HFFc6 (cell line): ENCODE measurements at regions not wholly inside any gene's neighbourhood (a gene's known extent, or its start where the extent isn't known, plus 50 kb on each side); places are given as distances from the start of the nearest gene placed in this dataset.

Source experiments
- DNase-seq: peaks from one replicate; pipeline ENCODE4 v3.0.0-alpha.2; 2018
- H3K27ac Mint-ChIP-seq: 2 replicates; pipeline ENCODE4 v1.8.0; 2020; ENCODE audit warnings: mild to moderate bottlenecking, mixed read lengths
- H3K27me3 Mint-ChIP-seq: 2 replicates; pipeline ENCODE4 v1.8.0; 2021; ENCODE audit warnings: mild to moderate bottlenecking, moderate library complexity, mixed read lengths; ENCODE audit not compliant: insufficient read depth
- H3K36me3 Mint-ChIP-seq: 2 replicates; pipeline ENCODE4 v1.8.0; 2021; ENCODE audit warnings: low read depth, mixed read lengths
- H3K4me1 Mint-ChIP-seq: 2 replicates; pipeline ENCODE4 v1.8.0; 2020; ENCODE audit warnings: low read depth, mixed read lengths
- H3K4me3 Mint-ChIP-seq: 2 replicates; pipeline ENCODE4 v1.8.0; 2020; ENCODE audit warnings: mild to moderate bottlenecking, moderate library complexity, mixed read lengths
- H3K9me3 Mint-ChIP-seq: 2 replicates; pipeline ENCODE4 v1.8.0; 2020; ENCODE audit warnings: mild to moderate bottlenecking, mixed read lengths
- TF ChIP-seq, protein P1 (sequence below): fragments of 200-600 bp; sonication (generic); IDR thresholded peaks from 2 replicates; pipeline ENCODE4 v1.5.0; 2021; ENCODE audit warnings: antibody characterized with exemption, mild to moderate bottlenecking

GRCh38 chr16:26643519-26643918 lies 423.2 kb upstream of the C16orf82 start:
- H3K27me3 Mint-ChIP-seq: no peaks in the 10 kb centered on the region
- TF ChIP-seq, protein P1, sequence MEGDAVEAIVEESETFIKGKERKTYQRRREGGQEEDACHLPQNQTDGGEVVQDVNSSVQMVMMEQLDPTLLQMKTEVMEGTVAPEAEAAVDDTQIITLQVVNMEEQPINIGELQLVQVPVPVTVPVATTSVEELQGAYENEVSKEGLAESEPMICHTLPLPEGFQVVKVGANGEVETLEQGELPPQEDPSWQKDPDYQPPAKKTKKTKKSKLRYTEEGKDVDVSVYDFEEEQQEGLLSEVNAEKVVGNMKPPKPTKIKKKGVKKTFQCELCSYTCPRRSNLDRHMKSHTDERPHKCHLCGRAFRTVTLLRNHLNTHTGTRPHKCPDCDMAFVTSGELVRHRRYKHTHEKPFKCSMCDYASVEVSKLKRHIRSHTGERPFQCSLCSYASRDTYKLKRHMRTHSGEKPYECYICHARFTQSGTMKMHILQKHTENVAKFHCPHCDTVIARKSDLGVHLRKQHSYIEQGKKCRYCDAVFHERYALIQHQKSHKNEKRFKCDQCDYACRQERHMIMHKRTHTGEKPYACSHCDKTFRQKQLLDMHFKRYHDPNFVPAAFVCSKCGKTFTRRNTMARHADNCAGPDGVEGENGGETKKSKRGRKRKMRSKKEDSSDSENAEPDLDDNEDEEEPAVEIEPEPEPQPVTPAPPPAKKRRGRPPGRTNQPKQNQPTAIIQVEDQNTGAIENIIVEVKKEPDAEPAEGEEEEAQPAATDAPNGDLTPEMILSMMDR: no peak
- DNase-seq: no peak
- no peaks in the 10 kb centered on the region for H3K36me3 Mint-ChIP-seq
- no peak overlapping the region for H3K4me3 Mint-ChIP-seq
- H3K4me1 Mint-ChIP-seq: no peaks in the 10 kb centered on the region
- no peak overlapping the region for H3K27ac Mint-ChIP-seq
- H3K9me3 Mint-ChIP-seq: peaks cover 38% of the 10 kb centered on the region

DNA sequence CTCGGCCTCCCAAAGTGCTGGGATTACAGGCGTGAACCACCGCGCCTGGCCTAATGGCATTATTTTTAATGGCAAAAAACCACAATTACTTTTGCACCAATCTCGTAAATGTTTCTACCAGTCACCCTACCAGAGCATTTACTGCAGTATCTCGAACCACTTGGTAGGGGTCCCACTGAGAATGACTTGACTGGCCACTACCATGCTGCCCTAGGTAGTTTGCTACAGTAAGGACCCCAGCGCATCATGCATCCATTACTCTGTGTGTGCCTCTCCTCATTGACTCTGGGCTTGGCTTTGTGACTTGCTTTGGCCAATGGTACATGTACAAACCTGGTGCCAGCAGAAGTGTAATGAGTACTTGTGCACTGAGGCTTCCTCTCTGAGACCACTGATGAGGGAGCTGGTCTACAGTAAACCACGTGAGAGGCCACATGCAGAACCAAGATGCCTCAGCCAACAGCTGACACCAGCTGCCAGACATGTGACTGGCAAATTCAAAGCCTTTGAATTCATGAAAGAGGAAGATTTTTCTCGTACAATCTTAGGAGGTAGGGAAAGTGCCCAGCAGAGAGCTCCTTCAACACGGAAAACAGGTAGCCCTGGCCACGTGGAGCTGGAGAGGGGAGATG lies 421.7 kb upstream of the C16orf82 start:
- H3K27ac Mint-ChIP-seq: no peak overlapping the region
- H3K27me3 Mint-ChIP-seq: no peaks in the 10 kb centered on the region
- no peak for DNase-seq
- no peak overlapping the region for H3K4me3 Mint-ChIP-seq
- H3K9me3 Mint-ChIP-seq: peaks cover 34% of the 10 kb centered on the region
- H3K4me1 Mint-ChIP-seq: no peaks in the 10 kb centered on the region
- no peaks in the 10 kb centered on the region for H3K36me3 Mint-ChIP-seq
- TF ChIP-seq, protein P1: no peak

GRCh38 chr16:26645614-26646013 lies 421.1 kb upstream of the C16orf82 start:
- H3K4me1 Mint-ChIP-seq: no peaks in the 10 kb centered on the region
- peaks cover 31% of the 10 kb centered on the region for H3K9me3 Mint-ChIP-seq
- no peak overlapping the region for H3K27ac Mint-ChIP-seq
- no peaks in the 10 kb centered on the region for H3K27me3 Mint-ChIP-seq
- no peak overlapping the region for H3K4me3 Mint-ChIP-seq
- no peak for DNase-seq
- TF ChIP-seq, protein P1: no peak; the same call in 1 of the 2 replicates
- H3K36me3 Mint-ChIP-seq: no peaks in the 10 kb centered on the region

GRCh38 chr16:26647870-26648269 lies 418.9 kb upstream of the C16orf82 start:
- Mint-ChIP-seq H3K9me3 (peaks cover 44% of the 10 kb centered on the region), H3K36me3 (no peaks in the 10 kb centered on the region), H3K4me1 (no peaks in the 10 kb centered on the region), H3K27me3 (no peaks in the 10 kb centered on the region; the same call in 1 of the 2 replicates), H3K27ac (no peak overlapping the region), H3K4me3 (no peak overlapping the region)
- no peak for DNase-seq
- TF ChIP-seq, protein P1: no peak

GRCh38 chr16:26648851-26649250 lies 417.9 kb upstream of the C16orf82 start:
- TF ChIP-seq, protein P1: no peak

More at GRCh38 chr16:26648851-26649250, 417.9 kb upstream of the C16orf82 start:
- DNase-seq: no peak
- H3K27ac Mint-ChIP-seq: no peak overlapping the region
- H3K27me3 Mint-ChIP-seq: no peaks in the 10 kb centered on the region; the same call in 1 of the 2 replicates
- H3K36me3 Mint-ChIP-seq: no peaks in the 10 kb centered on the region
- no peak overlapping the region for H3K4me3 Mint-ChIP-seq
- H3K9me3 Mint-ChIP-seq: peaks cover 34% of the 10 kb centered on the region
- H3K4me1 Mint-ChIP-seq: no peaks in the 10 kb centered on the region
